ENCODE measurements at regions not wholly inside any gene's neighbourhood (a gene's known extent, or its start where the extent isn't known, plus 50 kb on each side); places are given as distances from the start of the nearest gene placed in this dataset.

DNA sequence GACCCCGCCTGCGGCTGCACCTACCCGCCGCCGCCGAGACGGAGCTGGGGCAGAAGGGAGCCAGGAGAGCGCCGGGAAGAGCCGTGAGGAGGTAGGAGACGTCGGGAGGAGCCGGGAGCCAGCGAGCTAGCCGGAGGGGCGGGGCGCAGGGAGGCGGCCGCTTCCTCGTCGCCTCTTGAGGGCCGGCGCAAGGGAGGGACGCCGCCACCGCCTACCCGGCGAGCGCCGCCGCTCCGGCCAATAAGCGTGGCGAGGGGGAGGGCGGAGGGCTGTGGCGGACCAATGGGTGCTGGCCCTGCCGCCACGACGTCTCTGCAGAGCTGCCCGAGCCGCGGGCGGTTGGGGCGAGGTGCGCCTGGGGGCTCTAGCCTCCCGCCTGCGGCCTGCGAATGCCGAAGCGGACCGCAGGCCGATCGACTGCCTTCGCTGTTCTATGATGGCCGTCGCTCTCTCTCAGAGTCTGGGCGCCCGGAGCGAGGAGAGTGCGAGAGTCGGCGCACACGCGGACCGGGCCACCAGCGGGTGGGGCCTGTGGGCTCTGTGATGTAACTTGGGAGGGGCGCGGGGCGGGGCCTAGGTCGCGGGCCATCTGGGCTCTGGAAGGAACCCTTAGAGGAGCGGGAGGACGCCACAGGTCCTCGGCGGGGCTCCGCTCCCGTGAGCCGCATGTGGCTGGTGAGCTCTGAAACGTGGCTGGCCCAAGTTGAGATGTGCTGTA, 72.7 kb upstream of the MAP4 start (continued):
- TF ChIP-seq, protein P1, sequence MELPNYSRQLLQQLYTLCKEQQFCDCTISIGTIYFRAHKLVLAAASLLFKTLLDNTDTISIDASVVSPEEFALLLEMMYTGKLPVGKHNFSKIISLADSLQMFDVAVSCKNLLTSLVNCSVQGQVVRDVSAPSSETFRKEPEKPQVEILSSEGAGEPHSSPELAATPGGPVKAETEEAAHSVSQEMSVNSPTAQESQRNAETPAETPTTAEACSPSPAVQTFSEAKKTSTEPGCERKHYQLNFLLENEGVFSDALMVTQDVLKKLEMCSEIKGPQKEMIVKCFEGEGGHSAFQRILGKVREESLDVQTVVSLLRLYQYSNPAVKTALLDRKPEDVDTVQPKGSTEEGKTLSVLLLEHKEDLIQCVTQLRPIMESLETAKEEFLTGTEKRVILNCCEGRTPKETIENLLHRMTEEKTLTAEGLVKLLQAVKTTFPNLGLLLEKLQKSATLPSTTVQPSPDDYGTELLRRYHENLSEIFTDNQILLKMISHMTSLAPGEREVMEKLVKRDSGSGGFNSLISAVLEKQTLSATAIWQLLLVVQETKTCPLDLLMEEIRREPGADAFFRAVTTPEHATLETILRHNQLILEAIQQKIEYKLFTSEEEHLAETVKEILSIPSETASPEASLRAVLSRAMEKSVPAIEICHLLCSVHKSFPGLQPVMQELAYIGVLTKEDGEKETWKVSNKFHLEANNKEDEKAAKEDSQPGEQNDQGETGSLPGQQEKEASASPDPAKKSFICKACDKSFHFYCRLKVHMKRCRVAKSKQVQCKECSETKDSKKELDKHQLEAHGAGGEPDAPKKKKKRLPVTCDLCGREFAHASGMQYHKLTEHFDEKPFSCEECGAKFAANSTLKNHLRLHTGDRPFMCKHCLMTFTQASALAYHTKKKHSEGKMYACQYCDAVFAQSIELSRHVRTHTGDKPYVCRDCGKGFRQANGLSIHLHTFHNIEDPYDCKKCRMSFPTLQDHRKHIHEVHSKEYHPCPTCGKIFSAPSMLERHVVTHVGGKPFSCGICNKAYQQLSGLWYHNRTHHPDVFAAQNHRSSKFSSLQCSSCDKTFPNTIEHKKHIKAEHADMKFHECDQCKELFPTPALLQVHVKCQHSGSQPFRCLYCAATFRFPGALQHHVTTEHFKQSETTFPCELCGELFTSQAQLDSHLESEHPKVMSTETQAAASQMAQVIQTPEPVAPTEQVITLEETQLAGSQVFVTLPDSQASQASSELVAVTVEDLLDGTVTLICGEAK (IDR thresholded peaks at IDR 0.05) = peak; percentile 6; the same call in 1 of the 2 replicates
- TF ChIP-seq, protein P1 (CRISPR knock-in tag; IDR thresholded peaks at IDR 0.05) = no peak
- peak; percentile 87; the same call in 1 of the 2 replicates for TF ChIP-seq POLR2AphosphoS2 (IDR thresholded peaks at IDR 0.05; ENCODE audit: low read length)
- TF ChIP-seq, protein P2, sequence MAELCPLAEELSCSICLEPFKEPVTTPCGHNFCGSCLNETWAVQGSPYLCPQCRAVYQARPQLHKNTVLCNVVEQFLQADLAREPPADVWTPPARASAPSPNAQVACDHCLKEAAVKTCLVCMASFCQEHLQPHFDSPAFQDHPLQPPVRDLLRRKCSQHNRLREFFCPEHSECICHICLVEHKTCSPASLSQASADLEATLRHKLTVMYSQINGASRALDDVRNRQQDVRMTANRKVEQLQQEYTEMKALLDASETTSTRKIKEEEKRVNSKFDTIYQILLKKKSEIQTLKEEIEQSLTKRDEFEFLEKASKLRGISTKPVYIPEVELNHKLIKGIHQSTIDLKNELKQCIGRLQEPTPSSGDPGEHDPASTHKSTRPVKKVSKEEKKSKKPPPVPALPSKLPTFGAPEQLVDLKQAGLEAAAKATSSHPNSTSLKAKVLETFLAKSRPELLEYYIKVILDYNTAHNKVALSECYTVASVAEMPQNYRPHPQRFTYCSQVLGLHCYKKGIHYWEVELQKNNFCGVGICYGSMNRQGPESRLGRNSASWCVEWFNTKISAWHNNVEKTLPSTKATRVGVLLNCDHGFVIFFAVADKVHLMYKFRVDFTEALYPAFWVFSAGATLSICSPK (IDR thresholded peaks at IDR 0.05; ENCODE audit: borderline replicate concordance) = no peak
- no peak for TF ChIP-seq HOXB6 (CRISPR knock-in tag; IDR thresholded peaks at IDR 0.05; ENCODE audit: borderline replicate concordance)
- TF ChIP-seq NFIX (CRISPR knock-in tag; IDR thresholded peaks at IDR 0.05; ENCODE audit: low read depth) = no peak
- TF ChIP-seq PHB (CRISPR knock-in tag; IDR thresholded peaks at IDR 0.05) = no peak
- peak; percentile 100 for TF ChIP-seq RBM25 (IDR thresholded peaks at IDR 0.05; ENCODE audit: low read depth, low read length, severe bottlenecking)
- no peak for TF ChIP-seq NR1H2 (CRISPR knock-in tag; IDR thresholded peaks at IDR 0.05)
- peak; percentile 26; the same call in 1 of the 2 replicates for TF ChIP-seq FOXP1 (CRISPR knock-in tag; IDR thresholded peaks at IDR 0.05)
- peak; percentile 3; the same call in 1 of the 2 replicates for TF ChIP-seq ZNF282 (CRISPR knock-in tag; IDR thresholded peaks at IDR 0.05)
- peak; percentile 99 for TF ChIP-seq MYC (IDR thresholded peaks at IDR 0.05; ENCODE audit: low read depth, low read length)
- peak; percentile 93; the same call in 1 of the 2 replicates for TF ChIP-seq MYC (CRISPR knock-in tag; IDR thresholded peaks at IDR 0.05; ENCODE audit: borderline replicate concordance, low read depth)
- TF ChIP-seq SIN3B (IDR thresholded peaks at IDR 0.05; ENCODE audit: low read depth) = peak; percentile 51; the same call in 1 of the 2 replicates
- TF ChIP-seq NCOA1 (IDR thresholded peaks at IDR 0.05; ENCODE audit: low read depth) = no peak; the same call in 1 of the 2 replicates
- peak; percentile 85 for TF ChIP-seq SP2 (IDR thresholded peaks at IDR 0.05; ENCODE audit: extremely low read depth, low read depth, low read length, poor library complexity, severe bottlenecking)
